IPS-18c (cell line): ENCODE measurements at regions not wholly inside any gene's neighbourhood (a gene's known extent, or its start where the extent isn't known, plus 50 kb on each side); places are given as distances from the start of the nearest gene placed in this dataset.
A peak's percentile ranks its signal among the peaks of the same experiment; 100 is the strongest.

ENCODE experiments used
- H3K4me3 ChIP-seq: 2 replicates; pipeline ENCODE4 v1.7.0; 2013; ENCODE audit warnings: low read depth, mild to moderate bottlenecking, low read length, moderate library complexity; ENCODE audit not compliant: insufficient read depth
- H3K9me3 ChIP-seq: one replicate; pipeline ENCODE4 v1.6.1; 2013; ENCODE audit warnings: mild to moderate bottlenecking, low read length, moderate library complexity; ENCODE audit not compliant: control insufficient read depth, insufficient read depth

- peak overlapping the region; percentile 83 for H3K4me3 ChIP-seq
- peaks cover 6% of the 10 kb centered on the region for H3K9me3 ChIP-seq
These were observed 130.4 kb downstream of the TMEM174 start for GRCh38 chr5:73303148-73304079.

- H3K4me3 ChIP-seq = peak overlapping the region; percentile 83; the same call in 1 of the 2 replicates
- H3K9me3 ChIP-seq = peaks cover 6% of the 10 kb centered on the region
These were observed 129.8 kb downstream of the TMEM174 start for GRCh38 chr5:73302797-73303147.

- Histone ChIP-seq H3K4me3 (0 out of 2 replicates have a peak overlapping the region, but pooled peaks have one; percentile 20), H3K9me3 (peaks cover 6% of the 10 kb centered on the region)
These were observed 128.4 kb downstream of the TMEM174 start for GRCh38 chr5:73301208-73301901.

DNA sequence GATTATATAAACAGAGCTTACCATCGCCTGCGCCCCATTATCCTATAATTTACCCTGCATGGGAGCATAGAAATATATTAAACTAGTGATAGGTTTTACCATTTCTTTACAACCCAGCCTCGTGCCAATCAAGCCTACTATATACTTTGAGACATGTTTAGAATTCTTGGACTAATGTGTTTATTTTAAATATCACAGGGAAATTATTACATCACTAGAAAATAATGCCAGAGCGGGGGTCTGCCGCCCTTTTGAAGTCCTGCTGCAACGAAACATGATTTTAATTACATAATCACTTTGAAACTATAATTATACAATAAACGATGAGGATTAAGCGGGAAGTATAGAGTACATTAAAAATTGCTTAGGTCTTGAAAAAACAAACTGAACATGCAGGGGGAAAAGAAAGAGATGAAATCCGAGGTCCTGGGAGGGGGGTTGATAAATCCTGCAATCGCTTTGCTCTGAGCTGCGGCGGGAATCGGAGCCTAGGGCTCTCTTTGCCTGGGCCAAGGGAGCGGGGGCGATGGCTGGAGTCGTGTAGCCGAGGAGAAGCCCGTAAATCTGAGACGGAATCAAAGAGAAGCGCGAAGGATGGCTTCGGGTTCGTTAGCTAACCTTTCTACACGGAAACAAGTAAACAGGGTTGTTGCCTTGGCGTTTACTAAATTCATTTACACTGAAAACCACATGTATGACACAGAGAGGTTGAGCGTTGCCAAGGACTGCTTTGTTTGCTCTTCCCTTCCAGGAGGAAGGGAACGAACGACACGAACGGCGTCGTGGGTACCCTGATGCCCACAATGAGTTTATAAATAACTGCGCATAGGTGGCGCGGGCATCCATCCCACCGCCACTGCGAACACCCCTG lies 127.6 kb downstream of the TMEM174 start:
- peaks cover 6% of the 10 kb centered on the region for H3K9me3 ChIP-seq
- peak overlapping the region; percentile 20; the same call in 1 of the 2 replicates for H3K4me3 ChIP-seq

GRCh38 chr5:73299665-73300336 lies 126.8 kb downstream of the TMEM174 start:
- Histone ChIP-seq H3K9me3 (peaks cover 6% of the 10 kb centered on the region), H3K4me3 (peak overlapping the region; percentile 43; the same call in 1 of the 2 replicates)

GRCh38 chr5:73298772-73299630 lies 126.0 kb downstream of the TMEM174 start:
- H3K4me3 ChIP-seq = peak overlapping the region; percentile 43
- peaks cover 4% of the 10 kb centered on the region for H3K9me3 ChIP-seq

GRCh38 chr5:73298251-73298771 lies 125.3 kb downstream of the TMEM174 start:
- peaks cover 2% of the 10 kb centered on the region for H3K9me3 ChIP-seq
- peak overlapping the region; percentile 43 for H3K4me3 ChIP-seq

DNA sequence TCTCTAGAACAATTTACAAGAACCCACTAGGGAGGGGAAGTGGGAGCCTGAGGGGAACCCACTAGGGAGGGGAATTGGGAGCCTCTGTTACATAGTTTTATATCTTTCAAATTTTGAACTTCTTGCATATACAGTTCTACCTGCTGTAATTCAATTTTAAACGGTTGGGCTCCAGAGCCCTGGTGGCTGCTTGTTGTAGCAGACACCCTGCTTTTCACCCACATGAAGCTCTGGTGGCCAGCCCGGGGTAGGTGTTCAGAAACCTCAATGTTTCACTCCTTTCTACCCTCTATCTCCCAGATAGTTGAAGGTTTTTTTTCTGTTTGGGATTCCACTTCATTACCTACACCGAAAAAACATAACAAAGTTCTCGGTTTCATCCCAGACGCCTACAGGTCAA lies 124.4 kb downstream of the TMEM174 start:
- Histone ChIP-seq H3K4me3 (no peak overlapping the region), H3K9me3 (peaks cover 2% of the 10 kb centered on the region)

GRCh38 chr5:73296772-73297171 lies 123.8 kb downstream of the TMEM174 start:
- Histone ChIP-seq H3K4me3 (no peak overlapping the region), H3K9me3 (peaks cover 2% of the 10 kb centered on the region)

DNA sequence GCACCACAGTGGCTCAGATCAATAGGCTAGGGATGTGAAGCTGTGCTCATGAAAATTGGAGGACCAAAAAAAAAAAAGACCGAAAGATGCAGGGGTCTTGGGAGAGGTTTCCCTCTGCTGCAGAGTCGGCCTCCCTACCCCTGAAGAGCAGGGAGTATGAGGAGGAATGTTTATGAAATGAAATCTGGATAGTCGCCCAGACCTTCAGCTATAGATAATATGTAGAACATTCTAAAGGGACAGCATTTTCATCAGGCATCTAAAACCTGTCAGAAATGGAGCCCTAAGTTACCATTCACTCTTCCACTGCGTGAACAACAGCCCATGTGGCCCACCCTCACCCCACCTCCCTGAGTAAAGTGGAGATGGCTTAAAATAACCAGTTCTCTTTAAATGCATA lies 122.9 kb downstream of the TMEM174 start:
- Histone ChIP-seq H3K9me3 (peaks cover 2% of the 10 kb centered on the region), H3K4me3 (no peak overlapping the region)

DNA sequence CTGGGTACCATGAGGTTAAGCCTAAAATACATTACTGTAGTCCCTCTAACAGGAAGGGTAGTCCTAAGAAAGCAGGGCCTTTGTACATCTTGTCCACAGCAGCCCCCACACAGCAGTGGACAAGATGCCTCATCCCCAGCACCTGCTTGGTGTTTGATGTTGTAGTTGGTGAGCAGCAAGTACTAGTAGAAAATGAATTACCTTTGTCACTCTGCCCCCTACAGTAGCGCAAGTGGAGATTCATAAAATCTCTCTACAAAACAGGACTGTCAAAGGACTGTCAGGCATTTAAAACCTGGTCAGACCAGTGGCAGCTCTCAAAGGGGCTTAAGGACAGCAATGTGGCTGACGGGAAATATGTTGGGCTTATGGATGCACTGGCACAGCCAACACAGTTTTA lies 122.5 kb downstream of the TMEM174 start:
- Histone ChIP-seq H3K9me3 (no peaks in the 10 kb centered on the region), H3K4me3 (no peak overlapping the region)

GRCh38 chr5:73292816-73293459 lies 119.9 kb downstream of the TMEM174 start:
- Histone ChIP-seq H3K9me3 (no peaks in the 10 kb centered on the region), H3K4me3 (no peak overlapping the region)

DNA sequence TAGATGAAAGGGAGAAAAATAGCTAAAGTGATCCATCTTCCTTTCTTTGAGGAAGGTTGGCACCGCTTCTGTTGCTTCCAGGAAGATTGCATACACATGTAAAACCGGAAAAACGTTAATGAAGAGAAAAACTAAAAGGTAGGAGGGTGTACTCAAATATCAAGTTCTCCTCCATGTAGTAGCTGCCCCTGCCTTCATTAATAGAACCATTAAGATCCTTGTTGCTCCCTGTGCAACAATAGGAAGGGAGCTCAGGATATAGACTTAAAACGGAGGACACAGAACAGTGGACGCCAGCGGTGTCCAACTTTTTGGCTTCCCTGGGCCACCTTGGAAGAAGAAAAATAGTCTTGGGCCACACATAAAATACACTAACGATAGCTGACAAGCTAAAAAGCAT lies 118.9 kb downstream of the TMEM174 start:
- no peaks in the 10 kb centered on the region for H3K9me3 ChIP-seq
- H3K4me3 ChIP-seq = no peak overlapping the region

DNA sequence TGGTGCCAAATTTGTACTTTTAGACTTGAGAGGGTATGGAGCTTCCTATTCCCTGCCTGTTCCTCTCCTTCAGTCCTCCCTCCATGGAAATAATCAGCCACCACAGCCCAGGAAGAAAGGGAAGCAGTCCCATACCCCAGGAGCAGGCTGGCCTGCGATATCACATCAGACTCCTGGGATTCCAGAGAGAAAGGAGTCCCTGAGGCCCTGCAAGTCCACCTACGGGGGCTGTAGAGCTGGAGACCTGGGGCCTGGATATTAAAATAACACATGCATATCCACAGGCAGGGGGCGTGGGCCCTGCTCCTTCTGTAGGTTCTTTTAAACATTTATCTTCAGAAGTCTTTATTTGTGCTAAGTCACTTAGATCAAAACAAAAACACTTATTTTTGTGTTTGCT lies 117.2 kb downstream of the TMEM174 start:
- Histone ChIP-seq H3K9me3 (no peaks in the 10 kb centered on the region), H3K4me3 (no peak overlapping the region)
